Activated CD4-positive, alpha-beta T cell treated with anti-CD3 and anti-CD28 coated beads, Interleukin-2, Interleukin-6, amounts not matched to agents 100 ng/mL and 50 ng/mL, durations not matched to agents 16 hours and 8 hours (primary cell): ENCODE measurements at regions not wholly inside any gene's neighbourhood (a gene's known extent, or its start where the extent isn't known, plus 50 kb on each side); places are given as distances from the start of the nearest gene placed in this dataset.

Experiments
- DNase-seq: peaks from one replicate; pipeline ENCODE4 v3.0.0-alpha.2; 2020

DNA sequence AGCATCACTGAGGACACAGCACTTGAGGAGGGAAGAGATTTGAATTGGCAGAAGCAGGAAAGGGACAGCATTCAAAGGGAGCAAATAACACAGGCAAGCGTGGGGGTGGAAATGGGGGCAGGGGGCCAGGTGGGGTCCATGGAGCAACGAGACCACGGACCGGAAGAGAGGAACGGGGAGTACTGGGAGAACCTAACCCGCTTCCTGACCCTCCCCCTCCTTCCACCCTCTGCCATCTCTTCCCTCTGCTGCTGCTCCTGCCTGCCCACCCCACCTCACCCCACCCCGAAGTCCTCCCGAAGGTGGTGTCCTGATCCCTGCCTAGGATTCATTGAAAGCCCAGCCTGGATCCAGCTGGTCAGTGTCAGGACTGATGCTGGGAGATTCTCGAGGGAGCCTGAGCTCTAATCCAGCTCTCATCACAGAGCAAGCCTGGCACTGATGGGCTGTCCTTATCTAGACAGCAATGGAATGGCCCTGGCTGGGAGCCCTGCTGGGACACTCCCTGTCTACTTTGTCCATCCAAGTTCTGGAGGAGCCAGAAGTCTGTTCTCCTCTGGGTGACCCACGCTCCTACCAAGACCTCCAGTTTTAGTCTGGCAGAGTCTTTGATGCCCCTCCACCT, 105.0 kb downstream of the TRIM29 start:
- no peak for DNase-seq

DNA sequence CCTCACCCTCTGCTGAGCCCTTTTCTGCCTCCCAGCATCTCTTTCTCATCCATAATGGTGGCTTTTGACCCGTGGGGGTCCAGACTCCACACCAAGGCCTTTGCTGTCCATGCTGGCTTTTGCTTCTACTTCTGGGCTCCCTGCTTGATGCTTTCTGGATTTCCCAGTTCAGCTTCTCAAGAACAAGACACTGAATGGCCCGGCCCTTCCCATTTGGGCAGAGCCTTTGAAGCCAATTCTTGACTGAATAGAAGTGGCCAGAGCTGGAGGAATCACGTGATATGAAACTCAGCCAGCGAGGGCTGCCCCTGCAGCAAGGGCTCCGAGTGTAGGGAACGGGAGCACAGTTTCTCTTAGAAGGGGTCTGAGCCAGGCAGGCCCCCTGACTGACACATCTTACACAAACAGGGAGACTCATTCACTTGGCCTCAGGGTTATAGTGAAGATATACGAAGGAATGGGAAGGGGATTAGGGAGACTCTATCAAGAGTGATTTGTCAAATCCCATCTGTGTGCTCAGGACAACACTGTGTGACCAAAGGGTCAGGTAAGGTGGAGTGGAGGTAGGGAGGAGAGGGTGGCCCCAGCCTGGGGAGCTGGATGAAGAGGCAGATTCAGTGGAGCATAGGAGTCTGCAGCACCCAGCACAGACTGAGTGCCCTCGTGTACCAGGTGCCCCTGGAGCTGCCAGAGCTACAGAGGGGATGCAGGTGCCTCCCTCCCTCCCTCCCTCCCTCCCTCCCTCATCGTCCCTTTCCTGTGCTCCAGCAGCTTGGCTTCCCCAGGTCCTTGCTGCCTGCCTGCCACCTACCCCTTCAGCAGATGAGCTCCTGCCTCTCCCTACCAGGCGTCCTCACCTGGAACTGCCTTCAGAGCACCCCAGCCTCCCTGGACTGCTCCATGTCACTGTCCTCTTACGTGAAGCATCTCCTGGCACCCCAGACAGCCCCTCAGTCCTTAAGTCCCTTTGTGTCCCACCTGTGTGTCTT, 106.0 kb downstream of the TRIM29 start:
- DNase-seq = no peak

DNA sequence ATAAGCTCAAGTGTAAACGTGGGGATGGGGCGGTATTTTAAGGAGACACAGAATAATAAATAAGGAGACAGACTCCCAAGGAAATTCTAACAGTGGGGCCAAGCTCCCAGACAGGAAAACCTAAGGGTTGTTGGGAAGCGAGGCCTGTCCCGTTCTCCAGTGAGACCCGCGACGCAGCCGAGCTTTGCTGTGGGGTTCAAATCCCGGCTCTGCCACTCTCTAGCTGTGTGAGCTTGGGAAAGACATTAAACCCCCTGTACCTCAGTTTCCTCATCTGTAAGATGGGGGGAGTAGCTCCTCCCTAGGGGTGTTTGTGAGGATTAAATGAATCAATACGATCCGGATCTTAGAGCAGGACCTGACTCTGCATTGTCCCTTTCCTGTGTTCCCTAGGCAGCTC, 106.8 kb downstream of the TRIM29 start:
- DNase-seq = no peak

DNA sequence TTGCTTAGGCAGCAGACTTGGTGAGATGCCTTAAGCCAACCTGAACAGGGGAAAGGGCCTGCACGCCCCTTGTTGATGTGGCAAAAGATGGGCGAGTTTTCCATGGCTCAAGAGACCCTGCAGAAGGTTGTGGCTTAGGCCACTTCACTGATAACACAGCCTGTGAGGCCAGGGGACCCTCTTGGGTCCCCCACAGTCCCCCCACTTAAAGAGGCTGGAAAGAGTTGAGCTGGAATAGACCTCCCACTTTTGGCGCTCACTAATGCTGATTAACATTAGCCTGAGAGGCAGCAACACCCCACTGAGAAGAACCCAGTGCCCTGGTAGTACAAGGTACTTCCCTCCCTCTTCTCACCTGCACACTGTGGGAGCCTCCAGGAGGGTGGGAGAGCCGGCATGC, 107.5 kb downstream of the TRIM29 start:
- DNase-seq = no peak

DNA sequence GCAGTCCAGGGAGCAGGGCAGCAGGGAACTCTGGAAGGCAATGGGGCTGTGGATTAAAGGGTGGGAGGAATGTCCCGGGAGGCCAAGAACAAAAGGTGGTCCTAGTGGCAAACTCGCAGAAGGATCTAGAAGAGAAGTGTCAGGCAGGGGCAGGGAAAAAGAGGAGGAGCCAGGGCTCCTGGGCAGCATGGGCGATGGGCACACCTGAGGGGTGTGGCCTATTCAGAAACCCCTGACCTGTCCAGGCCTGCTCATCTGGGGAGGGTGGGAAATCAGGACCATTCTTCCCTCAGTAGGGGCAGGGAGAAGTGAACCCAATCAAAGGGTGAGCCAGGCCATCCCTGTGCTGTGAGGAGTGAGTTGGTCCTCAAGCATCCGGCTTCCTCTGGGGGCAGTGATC, 108.6 kb downstream of the TRIM29 start:
- no peak for DNase-seq

DNA sequence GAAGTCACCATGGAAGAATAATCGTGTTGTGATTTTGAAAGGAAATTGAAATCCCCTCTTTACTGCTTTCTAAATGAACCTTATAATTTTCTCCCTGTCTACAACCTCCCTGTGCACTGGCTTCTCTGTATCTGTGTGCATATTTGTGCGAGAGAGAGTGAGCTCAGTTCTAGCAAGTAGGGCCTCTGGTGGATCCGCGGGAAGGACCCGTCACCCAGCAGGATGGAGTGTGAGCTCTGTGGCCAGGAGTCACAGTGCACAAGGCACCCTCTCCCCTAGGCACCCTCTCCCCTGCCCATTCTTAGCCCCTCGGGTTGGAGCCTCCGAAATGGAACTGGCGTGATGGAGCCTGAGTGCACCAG, 109.0 kb downstream of the TRIM29 start:
- DNase-seq = no peak

DNA sequence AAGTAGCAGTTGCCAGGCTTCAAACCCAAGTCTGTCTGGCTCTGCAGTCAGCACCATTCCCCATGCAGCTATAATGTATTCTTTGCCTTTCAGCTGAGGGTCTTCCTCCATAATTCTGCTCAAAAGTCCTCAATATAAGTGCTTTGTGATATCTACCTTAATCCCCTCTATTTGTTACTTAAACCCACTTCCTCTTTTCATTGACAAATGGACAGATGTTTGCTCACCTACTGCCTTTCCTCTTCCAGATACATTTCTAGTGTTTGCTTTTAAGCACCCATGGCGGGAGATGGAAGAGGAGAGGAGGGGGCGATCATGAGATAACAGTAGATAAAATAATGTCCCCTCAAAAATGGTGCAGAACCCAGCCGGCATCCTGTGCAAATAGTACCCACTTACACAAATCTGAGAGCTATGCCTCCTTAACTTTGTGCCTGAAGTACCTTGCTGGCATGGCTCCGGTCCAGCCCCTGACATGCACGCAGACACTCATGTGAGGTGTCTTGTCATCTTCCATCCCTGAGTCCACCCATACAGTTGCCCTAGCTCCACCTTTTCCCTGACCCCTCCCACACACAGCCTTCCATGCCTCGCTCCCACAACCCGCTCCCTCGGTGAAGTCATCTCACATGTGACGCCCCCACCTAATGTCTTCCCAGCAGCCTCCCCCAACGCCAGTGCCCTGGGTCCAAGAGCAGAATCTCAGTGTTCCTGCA, 109.6 kb downstream of the TRIM29 start:
- no peak for DNase-seq

DNA sequence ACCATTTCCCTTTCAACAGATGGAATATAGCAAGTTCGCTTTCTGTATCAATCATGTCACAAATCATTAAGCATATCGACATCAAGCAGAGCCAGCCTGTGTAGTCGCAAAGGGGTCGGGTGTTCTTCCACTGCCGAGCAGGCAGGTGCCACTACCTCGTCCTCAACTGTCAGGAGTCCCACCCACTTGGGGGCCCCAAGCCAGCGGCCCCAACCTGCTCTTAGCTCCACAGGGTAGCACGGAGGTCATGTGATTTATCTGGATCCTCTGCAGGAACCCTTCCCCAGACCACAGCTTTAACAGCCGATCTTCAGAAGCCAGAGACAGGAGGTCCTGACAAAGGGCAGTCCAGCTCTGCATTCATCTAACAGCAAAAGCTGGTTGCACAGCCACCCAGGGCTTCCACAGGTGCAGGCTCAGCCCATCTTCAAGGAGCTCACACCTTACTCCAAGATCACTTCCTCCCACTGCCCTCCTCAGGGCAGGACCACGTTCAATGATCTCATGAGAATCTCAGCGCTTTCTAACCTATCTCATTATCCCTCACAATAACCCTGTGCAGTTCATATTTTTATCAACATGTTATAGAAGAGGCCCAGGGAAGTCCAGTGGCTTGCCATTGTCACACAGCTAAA, 110.2 kb downstream of the TRIM29 start:
- no peak for DNase-seq

DNA sequence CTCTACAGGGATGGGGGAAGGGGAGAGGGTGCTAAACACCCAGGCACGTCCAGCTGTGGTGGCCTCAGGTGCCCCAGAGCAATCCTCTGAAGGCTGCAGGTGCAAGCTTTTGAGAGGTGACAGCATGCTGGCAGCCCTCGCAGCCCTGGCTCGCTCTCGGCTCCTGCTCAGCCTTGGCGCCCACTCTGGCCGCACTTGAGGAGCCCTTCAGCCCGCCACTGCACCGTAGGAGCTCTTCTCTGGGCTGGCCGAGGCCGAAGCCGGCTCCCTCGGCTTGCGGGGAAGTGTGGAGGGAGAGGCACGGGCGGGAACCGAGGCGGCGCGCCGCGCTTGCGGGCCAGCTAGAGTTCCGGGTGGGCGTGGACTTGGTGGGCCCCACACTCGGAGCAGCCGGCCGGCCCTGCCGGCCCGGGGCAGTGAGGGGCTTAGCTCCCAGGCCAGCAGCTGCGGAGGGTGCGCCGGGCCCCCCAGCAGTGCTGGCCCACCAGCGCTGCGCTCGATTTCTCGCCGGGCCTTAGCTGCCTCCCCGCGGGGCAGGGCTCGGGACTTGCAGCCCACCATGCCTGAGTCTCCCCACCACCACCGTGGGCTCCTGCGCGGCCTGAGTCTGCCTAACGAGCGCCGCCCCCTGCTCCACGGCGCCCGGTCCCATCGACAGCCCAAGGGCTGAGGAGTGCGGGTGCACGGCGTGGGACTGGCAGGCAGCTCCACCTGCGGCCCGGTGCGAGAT, 112.1 kb downstream of the TRIM29 start:
- no peak for DNase-seq

DNA sequence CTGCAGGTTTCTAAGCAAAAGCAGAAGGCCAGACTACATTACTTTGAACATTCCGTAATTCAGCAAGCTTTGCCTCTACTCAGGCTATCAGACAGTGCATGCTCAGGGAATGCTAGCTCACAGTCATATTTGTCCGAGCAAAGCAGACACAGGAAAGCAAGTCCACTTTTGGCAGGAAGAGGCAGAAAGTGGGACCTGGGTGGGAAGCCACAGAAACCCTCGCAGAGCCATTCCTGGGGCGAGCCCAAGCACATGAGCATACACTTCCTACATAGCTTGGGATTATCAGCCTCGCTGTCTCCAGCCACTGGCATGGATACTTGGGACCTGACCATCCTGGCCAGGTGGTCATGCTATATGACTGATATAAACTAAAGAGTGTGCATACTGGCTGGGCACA, 113.3 kb downstream of the TRIM29 start:
- no peak for DNase-seq

DNA sequence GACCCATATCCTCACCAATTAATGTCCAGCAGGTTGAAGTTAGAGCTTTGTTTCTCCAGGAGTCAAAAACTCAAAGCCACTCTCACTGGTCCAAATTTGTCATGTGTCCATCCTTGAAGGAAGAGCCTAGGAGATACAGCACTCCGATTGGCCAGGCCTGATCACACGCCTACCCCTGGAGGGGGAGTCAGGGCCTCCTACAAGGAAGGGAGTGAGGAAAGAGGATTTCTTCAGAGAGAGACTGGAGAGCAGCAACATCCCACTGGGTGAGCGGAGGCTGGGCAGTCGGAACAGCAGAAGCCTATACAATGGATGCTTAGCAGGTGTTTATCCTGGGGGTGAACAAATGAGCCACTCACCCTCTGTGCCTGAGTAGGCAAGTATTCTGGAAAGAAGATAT, 113.9 kb downstream of the TRIM29 start:
- DNase-seq = no peak

DNA sequence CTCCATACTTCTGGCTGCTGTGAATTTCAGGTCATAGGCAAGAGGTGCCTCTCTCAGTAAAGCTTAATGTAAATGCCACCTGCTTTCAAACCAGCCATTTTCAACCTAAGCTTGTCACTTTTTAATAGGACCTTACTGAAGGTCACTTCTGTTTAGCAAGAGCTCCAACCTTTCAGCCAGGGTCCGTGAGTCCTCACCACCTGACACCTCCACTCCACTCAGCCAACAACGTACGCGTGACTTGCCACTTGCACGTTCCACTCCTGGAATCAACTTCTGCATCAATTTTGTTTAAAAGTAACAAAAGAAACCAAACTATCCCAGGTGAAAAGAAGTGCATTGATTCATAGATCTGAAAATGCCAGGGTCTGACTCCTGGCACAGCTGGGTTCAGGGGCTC, 114.4 kb downstream of the TRIM29 start:
- DNase-seq = no peak

DNA sequence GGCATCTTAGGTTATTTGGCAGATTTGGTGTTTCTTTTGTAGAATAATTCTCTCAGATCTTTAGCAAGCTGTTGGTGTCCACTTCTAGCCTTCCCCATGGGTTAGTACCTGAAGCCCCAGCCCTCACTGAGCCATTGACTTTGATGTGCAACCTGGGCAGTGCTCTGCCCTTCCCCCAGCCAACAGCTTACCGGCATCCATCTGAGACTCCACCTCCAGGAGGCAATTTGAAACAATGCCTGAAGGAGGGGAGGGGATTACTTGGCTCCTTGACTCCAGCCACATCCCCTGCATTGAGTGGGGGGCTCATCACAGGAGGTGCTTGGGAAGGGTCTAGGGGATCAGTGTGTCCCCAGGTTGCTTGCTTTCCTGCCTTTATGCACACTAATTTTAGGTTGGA, 114.8 kb downstream of the TRIM29 start:
- DNase-seq = no peak

DNA sequence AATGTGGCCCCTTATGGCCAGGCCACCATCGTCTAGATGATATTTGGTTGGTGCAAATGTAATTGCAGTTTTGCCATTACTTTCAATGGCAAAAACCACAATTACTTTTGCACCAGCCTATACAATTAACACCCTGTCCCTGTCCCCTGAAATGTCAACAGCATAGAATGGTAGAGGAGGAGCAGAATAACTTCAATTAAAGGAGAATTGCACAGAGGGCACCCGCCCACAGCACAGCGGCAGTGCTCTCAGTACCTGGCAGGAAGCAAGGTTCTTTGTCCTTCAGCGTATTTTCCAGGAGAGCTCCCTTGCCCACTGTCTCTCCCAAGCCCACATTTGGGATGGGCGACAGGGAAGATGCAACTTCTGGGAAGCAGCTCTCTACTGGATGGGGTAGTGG, 115.3 kb downstream of the TRIM29 start:
- DNase-seq = no peak

DNA sequence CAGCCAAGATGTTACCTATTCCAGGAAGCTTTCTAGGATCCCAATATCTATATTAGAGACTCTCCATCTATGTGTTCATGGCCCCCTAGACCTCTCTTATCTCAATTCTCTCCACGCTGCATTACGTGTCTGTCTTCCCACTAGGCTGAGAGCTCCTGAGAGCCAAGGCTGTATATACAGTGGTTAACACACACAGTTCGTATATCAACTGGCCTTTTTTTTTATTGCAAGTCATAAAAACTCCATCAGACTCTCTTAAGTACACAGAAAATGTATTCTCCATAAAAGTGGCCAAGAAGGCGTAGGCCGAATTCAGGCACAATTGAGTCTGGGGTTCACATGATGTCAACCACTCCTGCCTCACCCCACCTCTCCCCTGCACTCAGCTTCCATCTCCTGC, 115.9 kb downstream of the TRIM29 start:
- DNase-seq = no peak

DNA sequence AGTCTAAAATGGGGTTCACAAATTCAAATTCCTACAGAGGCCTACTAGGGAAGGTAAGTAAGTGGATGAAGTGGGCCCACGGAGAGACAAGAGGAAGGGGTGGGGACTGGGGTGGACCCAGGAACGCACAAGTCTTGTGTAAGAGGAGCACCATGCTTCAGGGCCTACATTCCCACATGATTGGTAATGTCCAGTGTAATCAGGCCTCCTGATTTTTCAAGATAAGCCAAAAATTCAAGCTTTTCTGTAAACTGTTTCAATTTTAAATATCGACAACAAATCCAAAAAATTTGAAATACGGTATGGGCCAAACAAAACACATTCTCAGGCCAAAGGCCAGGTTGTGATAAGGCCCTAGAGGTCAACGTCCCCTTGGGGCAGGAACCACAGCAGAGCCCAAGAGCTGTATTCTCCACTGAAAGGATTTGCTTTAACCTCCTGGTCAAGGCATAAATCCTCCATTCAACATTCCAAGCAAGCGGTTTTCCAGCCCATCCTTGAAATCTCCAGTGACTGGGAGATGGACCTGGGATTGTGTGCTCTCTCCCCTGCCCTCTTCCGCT, 116.4 kb downstream of the TRIM29 start:
- no peak for DNase-seq

DNA sequence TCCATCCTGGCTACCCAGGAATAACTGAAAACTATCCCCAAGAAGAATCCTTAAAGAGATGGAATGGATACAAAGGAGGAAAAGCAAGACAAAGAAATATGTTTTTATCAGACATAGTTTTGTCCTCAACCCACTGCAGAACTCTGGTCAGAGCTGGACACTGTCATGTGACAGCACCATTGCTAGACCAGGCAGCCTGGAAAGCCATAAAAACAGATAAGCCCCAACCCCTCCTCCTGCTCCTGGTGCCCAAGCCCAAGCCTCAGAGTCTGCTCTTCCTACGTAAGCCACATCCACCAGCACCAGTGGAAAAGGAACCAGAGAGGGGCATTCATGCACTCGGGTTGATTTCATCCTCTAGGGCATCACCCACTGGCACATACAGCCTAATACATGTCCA, 116.9 kb downstream of the TRIM29 start:
- DNase-seq = no peak

DNA sequence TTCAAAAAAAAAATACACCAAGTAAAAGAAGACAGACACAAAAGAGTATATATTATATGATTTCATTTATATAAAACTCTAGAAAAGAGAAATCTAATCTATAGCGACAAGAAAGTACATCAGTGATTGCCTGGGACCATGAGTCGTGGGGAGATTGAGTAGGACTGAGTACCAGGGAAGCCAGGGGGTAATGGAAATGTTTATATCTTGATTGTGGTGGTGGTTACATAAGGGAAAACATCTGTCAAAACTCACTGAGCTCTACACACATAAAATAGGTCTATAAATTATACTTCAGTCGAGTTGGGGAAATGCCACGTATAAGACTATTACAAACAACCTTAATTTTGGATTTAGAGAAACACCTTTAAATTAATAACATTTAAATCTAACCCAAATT, 117.4 kb downstream of the TRIM29 start:
- no peak for DNase-seq

DNA sequence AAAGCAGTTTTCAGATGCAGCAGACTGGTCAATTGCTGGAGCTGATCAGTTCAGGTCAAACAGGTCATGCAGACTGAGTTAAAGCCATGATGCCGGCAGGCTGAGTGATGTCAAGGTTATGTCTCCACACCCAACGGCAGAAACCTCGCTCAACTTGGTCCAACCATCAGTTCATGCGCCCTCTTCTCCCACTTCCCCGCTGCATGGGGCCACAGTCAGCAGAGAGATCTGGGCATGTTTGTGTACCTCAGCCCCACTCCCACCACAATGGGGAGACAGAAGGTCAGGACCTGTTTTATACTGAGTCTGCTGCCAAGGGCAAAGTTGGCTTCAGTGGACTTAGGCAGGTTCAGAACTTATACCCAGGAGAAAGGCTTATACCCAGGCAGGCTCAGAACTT, 118.7 kb downstream of the TRIM29 start:
- no peak for DNase-seq

DNA sequence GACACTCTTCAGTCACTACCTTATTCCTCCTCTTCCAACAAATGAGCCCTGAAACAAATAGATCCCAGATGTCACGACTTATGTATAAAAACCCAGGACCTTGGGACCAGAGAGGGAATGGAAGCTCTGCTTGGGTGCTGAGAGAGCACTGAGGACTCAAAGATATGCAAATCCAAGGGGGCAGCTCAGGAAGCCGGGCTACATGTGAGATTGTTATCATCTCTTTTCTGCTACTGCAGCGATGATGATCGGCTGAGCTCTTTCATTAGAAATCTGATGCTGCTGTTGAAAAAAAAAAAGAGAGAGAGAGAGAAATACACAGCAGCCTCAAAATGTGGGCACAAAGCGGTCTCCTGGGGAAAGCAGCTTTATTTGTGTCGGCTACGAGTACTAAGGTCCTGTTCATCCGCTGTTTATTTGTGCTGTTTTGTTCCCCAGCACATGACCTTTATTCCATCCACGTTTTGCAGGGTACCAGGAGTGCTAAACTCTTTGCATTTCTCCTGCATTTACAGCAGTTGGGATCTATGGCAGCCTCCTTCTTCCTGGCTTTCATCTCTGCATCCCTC, 120.2 kb downstream of the TRIM29 start:
- no peak for DNase-seq

DNA sequence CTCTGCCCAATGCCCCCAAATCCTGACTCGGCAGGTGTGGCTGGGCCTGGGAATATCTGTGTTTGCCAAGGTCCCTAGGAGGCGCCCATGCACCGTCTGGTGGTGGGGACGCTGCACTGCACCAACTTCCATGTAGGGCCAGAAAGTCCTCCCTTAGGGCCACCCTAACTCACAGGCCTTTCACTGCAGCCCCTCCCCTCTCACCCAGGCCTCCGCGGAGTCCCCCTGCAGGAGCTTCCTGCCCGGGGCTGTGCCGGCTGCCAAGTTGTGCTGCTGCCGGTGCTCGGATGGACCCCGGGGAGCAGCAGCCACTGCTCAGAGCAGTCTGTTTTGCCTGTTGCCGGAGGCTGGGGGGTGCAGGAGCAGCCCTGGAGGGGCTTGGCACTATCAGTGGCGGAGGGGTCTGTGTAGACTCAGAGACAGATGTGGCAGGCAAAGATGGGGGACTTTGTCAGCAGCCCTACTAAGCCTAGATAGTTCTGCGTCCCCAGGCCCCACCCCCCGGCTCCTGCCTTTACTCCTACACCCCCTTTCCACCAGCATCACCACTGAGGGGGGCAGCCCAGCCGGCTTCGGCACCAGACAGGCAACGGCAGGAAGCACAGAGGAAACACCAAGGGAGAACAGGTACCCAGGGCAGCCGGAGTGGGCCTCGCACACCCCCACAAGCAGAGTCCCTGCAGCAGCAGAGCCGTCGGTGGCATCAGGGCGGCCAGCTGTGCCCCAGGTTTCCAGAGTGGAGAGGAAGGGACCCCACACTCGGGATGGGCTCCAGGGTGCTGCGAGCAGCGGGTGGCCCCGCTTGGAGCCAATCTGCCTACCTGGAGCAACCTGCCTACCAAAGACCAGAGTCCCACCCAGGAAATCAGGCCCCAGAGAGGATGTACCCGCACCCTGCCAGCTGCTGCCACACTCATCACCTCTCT, 124.3 kb downstream of the TRIM29 start:
- DNase-seq = peak; percentile 12
